Muscle layer of colon (tissue), 2 donors: ENCODE measurements at regions not wholly inside any gene's neighbourhood (a gene's known extent, or its start where the extent isn't known, plus 50 kb on each side); places are given as distances from the start of the nearest gene placed in this dataset.

ENCODE experiments used
- H3K27ac ChIP-seq: one replicate; pipeline ENCODE4 v1.7.0; 2013; ENCODE audit warnings: low read depth, mild to moderate bottlenecking, low read length, moderate library complexity
- H3K27me3 ChIP-seq, 2 donors: one replicate each; pipeline ENCODE4 v1.7.0; 2013; ENCODE audit warnings: low read length in 2 of 2, mild to moderate bottlenecking in 2 of 2; ENCODE audit not compliant: insufficient read depth in 2 of 2, control insufficient read depth in 1 of 2
- H3K36me3 ChIP-seq: one replicate; pipeline ENCODE4 v1.7.0; 2013; ENCODE audit warnings: mild to moderate bottlenecking, low read length; ENCODE audit not compliant: insufficient read depth
- H3K4me1 ChIP-seq: one replicate; pipeline ENCODE4 v1.7.0; 2013; ENCODE audit warnings: mild to moderate bottlenecking, low read length; ENCODE audit not compliant: insufficient read depth
- H3K4me3 ChIP-seq, 2 donors: one replicate each; pipeline ENCODE4 v1.7.0; 2013; ENCODE audit warnings: low read length in 2 of 2, low read depth in 1 of 2, mild to moderate bottlenecking in 1 of 2, moderate library complexity in 1 of 2
- H3K9ac ChIP-seq: one replicate; pipeline ENCODE4 v1.7.0; 2013; ENCODE audit warnings: low read length
- H3K9me3 ChIP-seq: one replicate; pipeline ENCODE4 v1.7.0; 2013; ENCODE audit warnings: mild to moderate bottlenecking, low read length
- donor health status: abdominal sarcoma.
- donor health status: Adenocarcinoma of cecum.

GRCh38 chr9:106707738-106708474, 155.1 kb upstream of the ZNF462 start:
- Histone ChIP-seq H3K9ac (no peak overlapping the region), H3K36me3 (no peaks in the 10 kb centered on the region), H3K27me3 (no peaks in the 10 kb centered on the region), H3K4me1 (peaks cover 16% of the 10 kb centered on the region), H3K27ac (no peak overlapping the region), H3K4me3 (peak overlapping the region in 1 of 2 donors; percentile 16), H3K9me3 (no peaks in the 10 kb centered on the region)

GRCh38 chr9:106708475-106709146, 154.4 kb upstream of the ZNF462 start:
- no peak overlapping the region for H3K27ac ChIP-seq
- peaks cover 16% of the 10 kb centered on the region for H3K4me1 ChIP-seq
- H3K27me3 ChIP-seq, result no peaks in the 10 kb centered on the region
- no peaks in the 10 kb centered on the region for H3K36me3 ChIP-seq
- H3K9me3 ChIP-seq, result no peaks in the 10 kb centered on the region
- peak overlapping the region in 1 of 2 donors; percentile 16 for H3K4me3 ChIP-seq
- no peak overlapping the region for H3K9ac ChIP-seq

- Histone ChIP-seq H3K27ac (no peak overlapping the region), H3K27me3 (no peaks in the 10 kb centered on the region), H3K9ac (no peak overlapping the region), H3K9me3 (no peaks in the 10 kb centered on the region), H3K36me3 (no peaks in the 10 kb centered on the region), H3K4me1 (peaks cover 16% of the 10 kb centered on the region), H3K4me3 (no peak overlapping the region)
These were observed 150.7 kb upstream of the ZNF462 start for GRCh38 chr9:106712279-106712678.

- Histone ChIP-seq H3K4me3 (no peak overlapping the region), H3K27me3 (no peaks in the 10 kb centered on the region), H3K36me3 (no peaks in the 10 kb centered on the region), H3K27ac (no peak overlapping the region), H3K9ac (no peak overlapping the region), H3K4me1 (peaks cover 18% of the 10 kb centered on the region), H3K9me3 (no peaks in the 10 kb centered on the region)
These were observed 149.8 kb upstream of the ZNF462 start for GRCh38 chr9:106713206-106713605.

GRCh38 chr9:106716820-106717219, 146.1 kb upstream of the ZNF462 start:
- H3K9ac ChIP-seq, result no peak overlapping the region

GRCh38 chr9:106717686-106718085, 145.3 kb upstream of the ZNF462 start:
- Histone ChIP-seq H3K27ac (no peak overlapping the region), H3K27me3 (no peaks in the 10 kb centered on the region), H3K9ac (no peak overlapping the region), H3K4me3 (no peak overlapping the region), H3K9me3 (no peaks in the 10 kb centered on the region), H3K36me3 (no peaks in the 10 kb centered on the region), H3K4me1 (peaks cover 12% of the 10 kb centered on the region)

More at GRCh38 chr9:106716820-106717219, 146.1 kb upstream of the ZNF462 start:
- Histone ChIP-seq H3K9me3 (no peaks in the 10 kb centered on the region), H3K4me1 (peaks cover 12% of the 10 kb centered on the region), H3K4me3 (no peak overlapping the region), H3K27me3 (no peaks in the 10 kb centered on the region), H3K27ac (no peak overlapping the region), H3K36me3 (no peaks in the 10 kb centered on the region)

GRCh38 chr9:106718936-106719335, 144.0 kb upstream of the ZNF462 start:
- H3K4me1 ChIP-seq, result peaks cover 12% of the 10 kb centered on the region
- no peaks in the 10 kb centered on the region for H3K36me3 ChIP-seq
- H3K27ac ChIP-seq, result no peak overlapping the region
- H3K27me3 ChIP-seq, result no peaks in the 10 kb centered on the region
- H3K9ac ChIP-seq, result no peak overlapping the region
- H3K9me3 ChIP-seq, result no peaks in the 10 kb centered on the region
- H3K4me3 ChIP-seq, result no peak overlapping the region

- Histone ChIP-seq H3K4me1 (peaks cover 12% of the 10 kb centered on the region), H3K4me3 (no peak overlapping the region), H3K9me3 (no peaks in the 10 kb centered on the region), H3K9ac (no peak overlapping the region), H3K27ac (no peak overlapping the region), H3K36me3 (no peaks in the 10 kb centered on the region), H3K27me3 (no peaks in the 10 kb centered on the region)
These were observed 140.8 kb upstream of the ZNF462 start for GRCh38 chr9:106722051-106722753.

- H3K36me3 ChIP-seq, result no peaks in the 10 kb centered on the region
- H3K9me3 ChIP-seq, result no peaks in the 10 kb centered on the region
- H3K9ac ChIP-seq, result no peak overlapping the region
- no peaks in the 10 kb centered on the region for H3K27me3 ChIP-seq
- no peak overlapping the region for H3K27ac ChIP-seq
- H3K4me3 ChIP-seq, result no peak overlapping the region
- H3K4me1 ChIP-seq, result peaks cover 5% of the 10 kb centered on the region
These were observed 139.0 kb upstream of the ZNF462 start for GRCh38 chr9:106723926-106724325.

- no peaks in the 10 kb centered on the region for H3K27me3 ChIP-seq
- no peak overlapping the region for H3K27ac ChIP-seq
- peaks cover 10% of the 10 kb centered on the region for H3K4me1 ChIP-seq
- no peaks in the 10 kb centered on the region for H3K36me3 ChIP-seq
- H3K4me3 ChIP-seq, result no peak overlapping the region
- no peaks in the 10 kb centered on the region for H3K9me3 ChIP-seq
- no peak overlapping the region for H3K9ac ChIP-seq
These were observed 138.4 kb upstream of the ZNF462 start for GRCh38 chr9:106724566-106724965.

- Histone ChIP-seq H3K4me1 (peaks cover 10% of the 10 kb centered on the region), H3K9ac (no peak overlapping the region), H3K9me3 (no peaks in the 10 kb centered on the region), H3K36me3 (no peaks in the 10 kb centered on the region), H3K27me3 (no peaks in the 10 kb centered on the region), H3K27ac (no peak overlapping the region), H3K4me3 (no peak overlapping the region)
These were observed 136.7 kb upstream of the ZNF462 start for GRCh38 chr9:106726070-106726815.
